ENCODE measurements at regions not wholly inside any gene's neighbourhood (a gene's known extent, or its start where the extent isn't known, plus 50 kb on each side); places are given as distances from the start of the nearest gene placed in this dataset.

DNA sequence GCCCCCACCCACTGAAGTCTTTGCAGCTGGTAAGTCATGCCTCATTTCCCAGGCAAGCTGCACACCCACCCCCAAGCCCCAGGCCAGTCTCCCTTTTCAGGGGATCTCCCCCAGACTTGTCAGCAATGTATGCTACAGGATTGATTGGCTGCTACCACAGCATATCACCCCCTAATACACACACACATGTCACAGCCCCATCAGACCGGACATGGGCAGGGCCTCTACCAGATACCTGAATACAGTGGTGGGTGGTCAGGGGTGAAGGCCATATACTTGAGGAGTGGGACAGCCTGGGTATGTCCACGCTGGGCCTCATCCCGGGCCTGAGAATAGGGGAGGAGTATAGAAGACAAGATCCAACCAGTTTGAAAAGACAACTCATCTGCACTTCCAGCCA is 63.4 kb upstream of the ARAP3 start:
- DNase-seq: no peak

DNA sequence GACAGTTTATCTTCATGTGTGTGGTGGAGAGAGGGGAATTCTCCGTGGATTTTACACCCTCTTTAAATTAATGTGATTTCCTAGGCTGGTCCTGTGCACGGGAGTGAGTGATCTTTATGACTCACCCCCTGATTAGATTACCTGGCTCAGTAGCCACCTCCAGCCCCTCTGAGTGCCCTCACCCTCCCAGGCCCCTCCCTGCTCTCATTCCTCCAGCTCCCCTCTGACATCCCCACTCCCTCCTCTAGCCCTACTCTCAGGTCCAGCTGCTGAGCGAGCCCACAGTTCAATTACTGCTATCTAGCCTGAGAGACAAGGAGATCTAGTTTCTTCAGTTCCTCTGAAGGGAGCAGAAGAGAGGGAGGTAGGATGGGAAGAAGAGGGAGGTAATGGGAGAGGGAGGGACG is 61.8 kb upstream of the ARAP3 start:
- peak in 1 of 2 experiments; percentile 42 for DNase-seq

- peak; percentile 52 to 75 for DNase-seq
Observed at GRCh38 chr5:141742866-141743851, 61.1 kb upstream of the ARAP3 start.

DNA sequence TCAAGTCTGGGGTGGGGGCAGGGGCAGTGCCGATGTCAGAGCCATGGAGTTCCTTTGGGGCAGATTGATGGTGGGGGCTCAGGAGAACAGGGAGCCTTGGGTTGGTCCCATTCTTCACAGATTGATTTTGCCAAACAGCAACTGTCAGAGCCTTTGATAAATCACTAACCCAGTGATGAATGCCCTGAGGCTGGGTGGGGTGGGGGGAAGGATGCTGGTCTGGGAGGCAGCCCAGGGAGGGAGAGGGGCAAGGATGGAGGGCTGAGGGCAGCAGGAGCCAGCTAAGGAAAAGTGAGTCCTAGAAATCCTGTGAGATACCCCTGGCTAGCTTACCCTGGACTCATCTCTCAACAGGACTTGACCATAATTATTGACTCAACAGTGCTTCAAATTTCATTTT is 60.1 kb upstream of the ARAP3 start:
- no peak for DNase-seq

GRCh38 chr5:141740885-141741284 is 58.9 kb upstream of the ARAP3 start:
- DNase-seq: no peak

GRCh38 chr5:141737535-141737934 is 55.5 kb upstream of the ARAP3 start:
- DNase-seq: no peak

GRCh38 chr5:141735823-141736222 is 53.8 kb upstream of the ARAP3 start:
- no peak for DNase-seq

GRCh38 chr5:141734501-141735229 is 52.6 kb upstream of the ARAP3 start:
- peak; percentile 87 to 96 for DNase-seq

GRCh38 chr5:141733198-141733597 is 51.2 kb upstream of the ARAP3 start:
- no peak for DNase-seq

DNA sequence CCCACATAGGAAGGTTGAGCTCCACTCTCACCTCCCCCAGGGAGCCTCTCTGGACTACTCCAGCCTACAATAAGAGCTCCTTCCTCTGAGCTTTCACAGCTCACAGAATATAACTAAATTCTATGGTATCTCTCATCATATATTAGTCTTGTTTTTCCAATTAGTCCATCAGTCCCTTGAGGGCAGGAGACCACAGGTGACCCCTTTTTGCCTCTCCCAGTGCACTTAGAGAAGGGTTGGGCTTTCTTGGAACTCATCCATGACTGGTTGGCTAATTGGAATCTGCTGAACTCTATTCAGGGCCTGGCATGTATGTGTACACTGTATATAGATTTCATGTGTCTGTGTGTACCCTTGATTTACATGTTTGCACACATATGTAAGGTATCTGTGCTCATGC is 50.4 kb upstream of the ARAP3 start:
- DNase-seq: no peak
